ENCODE measurements at regions not wholly inside any gene's neighbourhood (a gene's known extent, or its start where the extent isn't known, plus 50 kb on each side); places are given as distances from the start of the nearest gene placed in this dataset.

- TF ChIP-seq POLR2A (IDR thresholded peaks at IDR 0.05; ENCODE audit: low read length) (no peak), GATA1 (IDR thresholded peaks at IDR 0.05; ENCODE audit: low read depth, low read length) (no peak)
Measured at GRCh38 chr2:241988146-241988545, 118.6 kb downstream of the RTP5 start.

All from erythroblast (primary cell).